ENCODE measurements at regions not wholly inside any gene's neighbourhood (a gene's known extent, or its start where the extent isn't known, plus 50 kb on each side); places are given as distances from the start of the nearest gene placed in this dataset.

- no peaks in the 10 kb centered on the region for H3K36me3 ChIP-seq (ENCODE audit: control insufficient read depth, insufficient read depth, low read length)
- H3K9me3 ChIP-seq (ENCODE audit: control insufficient read depth, insufficient read depth, low read length), result no peaks in the 10 kb centered on the region
- no peak overlapping the region for H3K27ac ChIP-seq (ENCODE audit: low read depth, low read length)
- DNase-seq (ENCODE audit: low read depth in 4 of 6, low spot score in 6 of 6), result no peak
- no peak overlapping the region for H3K4me3 ChIP-seq (ENCODE audit: low read depth, low read length)
- no CpG with 5 or more reads among the region's 1 CpG for WGBS (ENCODE audit: insufficient coverage)
- no peaks in the 10 kb centered on the region for H3K4me1 ChIP-seq (ENCODE audit: control insufficient read depth, insufficient read depth, low read length)
- H3K27me3 ChIP-seq (ENCODE audit: control insufficient read depth, insufficient read depth, low read length), result no peaks in the 10 kb centered on the region
Observed at GRCh38 chr5:8590959-8591358, 722.0 kb downstream of the MTRR start.

- H3K4me1 ChIP-seq (ENCODE audit: control insufficient read depth, insufficient read depth, low read length), result no peaks in the 10 kb centered on the region
- H3K36me3 ChIP-seq (ENCODE audit: control insufficient read depth, insufficient read depth, low read length), result no peaks in the 10 kb centered on the region
- no peaks in the 10 kb centered on the region for H3K27me3 ChIP-seq (ENCODE audit: control insufficient read depth, insufficient read depth, low read length)
- DNase-seq (ENCODE audit: low read depth in 4 of 6, low spot score in 6 of 6), result no peak
- no CpG with 5 or more reads among the region's 3 CpGs for WGBS (ENCODE audit: insufficient coverage)
- H3K4me3 ChIP-seq (ENCODE audit: low read depth, low read length), result no peak overlapping the region
- no peak overlapping the region for H3K27ac ChIP-seq (ENCODE audit: low read depth, low read length)
- H3K9me3 ChIP-seq (ENCODE audit: control insufficient read depth, insufficient read depth, low read length), result no peaks in the 10 kb centered on the region
Observed at GRCh38 chr5:8598356-8598755, 729.4 kb downstream of the MTRR start.

DNA sequence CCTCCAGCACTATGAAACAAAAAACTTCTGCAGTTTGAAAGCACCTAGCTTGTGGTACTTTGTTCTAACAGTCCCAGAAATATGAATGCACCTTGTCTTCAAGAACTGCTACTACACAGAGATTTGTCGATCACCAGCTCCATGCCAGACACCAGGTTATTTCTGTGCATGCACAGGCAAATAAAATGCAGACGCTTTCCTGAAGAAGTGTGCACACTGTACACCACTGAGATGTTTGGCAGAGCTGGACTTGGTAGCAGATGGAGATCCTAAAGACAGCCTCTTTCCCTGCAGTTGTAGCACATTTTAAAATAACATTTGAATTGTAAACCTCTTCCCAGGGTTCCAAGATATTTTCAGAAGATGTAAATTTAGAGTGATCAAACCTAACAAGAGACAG lies 730.0 kb downstream of the MTRR start:
- no peaks in the 10 kb centered on the region for H3K4me1 ChIP-seq (ENCODE audit: control insufficient read depth, insufficient read depth, low read length)
- DNase-seq (ENCODE audit: low read depth in 4 of 6, low spot score in 6 of 6), result peak in 2 of 6 donors; percentile 34 to 85
- no peaks in the 10 kb centered on the region for H3K27me3 ChIP-seq (ENCODE audit: control insufficient read depth, insufficient read depth, low read length)
- H3K4me3 ChIP-seq (ENCODE audit: low read depth, low read length), result no peak overlapping the region
- no peaks in the 10 kb centered on the region for H3K36me3 ChIP-seq (ENCODE audit: control insufficient read depth, insufficient read depth, low read length)
- no peak overlapping the region for H3K27ac ChIP-seq (ENCODE audit: low read depth, low read length)
- H3K9me3 ChIP-seq (ENCODE audit: control insufficient read depth, insufficient read depth, low read length), result no peaks in the 10 kb centered on the region
- 71% methylated on average over 2 of the region's 2 CpGs for WGBS (ENCODE audit: insufficient coverage)

DNA sequence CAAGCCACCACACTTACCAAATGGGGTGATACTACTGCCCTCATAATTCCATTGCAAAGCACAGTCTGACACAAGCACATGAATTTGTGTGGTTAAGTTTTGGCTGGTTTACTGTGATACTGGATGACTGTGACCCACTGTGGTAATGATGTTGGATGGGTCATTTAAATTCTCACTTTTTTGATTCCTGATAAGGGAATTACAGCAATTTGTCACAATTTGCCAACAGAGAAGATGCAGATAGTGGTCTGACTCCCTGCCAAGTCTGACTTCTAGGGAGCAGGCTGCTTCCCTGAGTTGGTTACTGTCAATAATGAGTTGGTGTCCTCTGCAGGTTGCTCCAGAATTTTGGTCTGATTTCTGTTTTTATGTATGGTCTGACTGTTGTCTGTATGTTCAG lies 731.9 kb downstream of the MTRR start:
- no peak for DNase-seq (ENCODE audit: low read depth in 4 of 6, low spot score in 6 of 6)
- no peaks in the 10 kb centered on the region for H3K36me3 ChIP-seq (ENCODE audit: control insufficient read depth, insufficient read depth, low read length)
- no peak overlapping the region for H3K4me3 ChIP-seq (ENCODE audit: low read depth, low read length)
- H3K27me3 ChIP-seq (ENCODE audit: control insufficient read depth, insufficient read depth, low read length), result no peaks in the 10 kb centered on the region
- H3K4me1 ChIP-seq (ENCODE audit: control insufficient read depth, insufficient read depth, low read length), result no peaks in the 10 kb centered on the region
- no peaks in the 10 kb centered on the region for H3K9me3 ChIP-seq (ENCODE audit: control insufficient read depth, insufficient read depth, low read length)
- no peak overlapping the region for H3K27ac ChIP-seq (ENCODE audit: low read depth, low read length)

DNA sequence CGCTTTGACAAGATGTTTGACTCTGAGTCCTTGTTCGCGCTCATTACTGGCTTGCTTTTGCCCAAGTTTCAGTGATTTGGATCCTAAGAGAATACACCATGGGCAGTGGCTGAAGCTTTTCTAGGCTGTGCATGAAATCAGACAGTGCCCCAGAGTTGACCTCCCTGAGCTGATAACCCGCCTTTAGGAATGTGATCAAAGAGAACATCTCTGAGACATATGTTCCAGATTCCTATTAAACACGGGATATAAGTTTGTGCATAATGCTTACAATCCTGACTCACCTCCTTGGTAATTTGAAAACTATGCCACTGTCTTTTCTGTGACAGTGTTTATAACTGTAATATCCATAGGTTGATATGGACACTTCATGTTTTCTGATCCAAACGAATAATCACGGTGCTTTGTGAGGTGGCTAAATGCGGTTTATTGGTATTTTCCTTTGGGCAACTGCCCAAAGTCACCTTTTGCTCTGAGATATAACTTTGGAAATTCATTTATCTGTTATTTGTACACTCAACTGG lies 732.9 kb downstream of the MTRR start:
- H3K4me3 ChIP-seq (ENCODE audit: low read depth, low read length), result no peak overlapping the region
- 93% methylated on average over 6 of the region's 8 CpGs for WGBS (ENCODE audit: insufficient coverage)
- H3K27ac ChIP-seq (ENCODE audit: low read depth, low read length), result no peak overlapping the region
- H3K9me3 ChIP-seq (ENCODE audit: control insufficient read depth, insufficient read depth, low read length), result no peaks in the 10 kb centered on the region
- no peaks in the 10 kb centered on the region for H3K27me3 ChIP-seq (ENCODE audit: control insufficient read depth, insufficient read depth, low read length)
- no peaks in the 10 kb centered on the region for H3K4me1 ChIP-seq (ENCODE audit: control insufficient read depth, insufficient read depth, low read length)
- DNase-seq (ENCODE audit: low read depth in 4 of 6, low spot score in 6 of 6), result no peak
- no peaks in the 10 kb centered on the region for H3K36me3 ChIP-seq (ENCODE audit: control insufficient read depth, insufficient read depth, low read length)

DNA sequence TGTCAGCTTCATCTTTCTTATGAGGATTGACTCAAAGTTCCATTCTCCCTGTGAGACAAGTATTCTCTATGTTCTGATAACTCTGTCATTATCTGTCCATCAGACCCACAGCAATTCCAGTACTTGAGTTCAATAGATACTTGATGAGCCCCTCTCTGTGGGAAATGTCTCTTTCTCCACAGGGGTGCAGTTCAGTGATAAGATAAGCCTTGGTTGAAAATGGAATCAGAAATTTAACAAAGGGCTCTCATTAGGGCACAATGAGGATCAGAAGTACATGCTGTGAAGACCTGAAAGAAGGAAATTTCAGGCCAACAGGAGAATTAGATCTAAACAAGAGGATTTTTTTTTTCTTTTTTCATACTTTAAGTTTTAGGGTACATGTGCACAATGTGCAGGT lies 737.3 kb downstream of the MTRR start:
- H3K4me1 ChIP-seq (ENCODE audit: control insufficient read depth, insufficient read depth, low read length), result no peaks in the 10 kb centered on the region
- no peaks in the 10 kb centered on the region for H3K9me3 ChIP-seq (ENCODE audit: control insufficient read depth, insufficient read depth, low read length)
- DNase-seq (ENCODE audit: low read depth in 4 of 6, low spot score in 6 of 6), result no peak
- H3K27me3 ChIP-seq (ENCODE audit: control insufficient read depth, insufficient read depth, low read length), result no peaks in the 10 kb centered on the region
- no peak overlapping the region for H3K27ac ChIP-seq (ENCODE audit: low read depth, low read length)
- no peak overlapping the region for H3K4me3 ChIP-seq (ENCODE audit: low read depth, low read length)
- no peaks in the 10 kb centered on the region for H3K36me3 ChIP-seq (ENCODE audit: control insufficient read depth, insufficient read depth, low read length)

- H3K27me3 ChIP-seq (ENCODE audit: control insufficient read depth, insufficient read depth, low read length), result no peaks in the 10 kb centered on the region
- H3K4me1 ChIP-seq (ENCODE audit: control insufficient read depth, insufficient read depth, low read length), result no peaks in the 10 kb centered on the region
Observed at GRCh38 chr5:8611067-8611466, 742.1 kb downstream of the MTRR start.

DNA sequence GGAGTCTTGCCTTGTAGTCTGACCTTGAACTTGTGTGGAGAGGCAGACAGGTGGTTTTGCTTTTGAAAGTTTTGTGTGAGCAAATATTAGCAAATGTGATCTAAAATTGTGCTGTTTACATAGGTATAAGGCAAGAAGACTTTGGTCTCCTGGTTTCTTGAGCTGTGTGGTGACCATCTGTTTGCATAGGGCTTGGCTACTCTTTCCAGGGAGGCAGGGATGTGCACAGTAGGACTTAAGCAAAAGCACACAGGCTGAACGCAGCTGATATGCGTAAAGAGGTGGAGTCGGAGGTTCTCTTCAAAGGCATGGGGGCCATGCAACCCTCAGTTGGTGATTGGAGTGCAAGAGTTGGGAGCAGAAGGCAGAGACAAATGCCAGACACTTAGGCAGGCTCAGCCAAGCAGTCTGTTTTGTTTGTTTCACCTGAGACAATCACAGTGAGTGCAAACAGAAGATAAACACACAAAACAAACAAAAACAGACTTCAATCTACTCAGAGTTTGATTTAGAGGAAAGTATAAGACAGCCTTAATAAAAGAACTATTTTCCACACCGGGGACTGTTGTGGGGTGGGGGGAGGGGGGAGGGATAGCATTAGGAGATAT lies 744.2 kb downstream of the MTRR start:
- Histone ChIP-seq H3K27ac (ENCODE audit: low read depth, low read length) (no peak overlapping the region), H3K27me3 (ENCODE audit: control insufficient read depth, insufficient read depth, low read length) (no peaks in the 10 kb centered on the region), H3K36me3 (ENCODE audit: control insufficient read depth, insufficient read depth, low read length) (no peaks in the 10 kb centered on the region), H3K4me1 (ENCODE audit: control insufficient read depth, insufficient read depth, low read length) (no peaks in the 10 kb centered on the region), H3K9me3 (ENCODE audit: control insufficient read depth, insufficient read depth, low read length) (no peaks in the 10 kb centered on the region), H3K4me3 (ENCODE audit: low read depth, low read length) (no peak overlapping the region)
- WGBS (ENCODE audit: insufficient coverage), result 88% methylated on average over 3 of the region's 4 CpGs
- no peak for DNase-seq (ENCODE audit: low read depth in 4 of 6, low spot score in 6 of 6)

More at GRCh38 chr5:8611067-8611466, 742.1 kb downstream of the MTRR start:
- Histone ChIP-seq H3K36me3 (ENCODE audit: control insufficient read depth, insufficient read depth, low read length) (no peaks in the 10 kb centered on the region), H3K9me3 (ENCODE audit: control insufficient read depth, insufficient read depth, low read length) (no peaks in the 10 kb centered on the region), H3K27ac (ENCODE audit: low read depth, low read length) (no peak overlapping the region), H3K4me3 (ENCODE audit: low read depth, low read length) (no peak overlapping the region)
- DNase-seq (ENCODE audit: low read depth in 4 of 6, low spot score in 6 of 6), result no peak
- no CpG with 5 or more reads among the region's 3 CpGs for WGBS (ENCODE audit: insufficient coverage)

DNA sequence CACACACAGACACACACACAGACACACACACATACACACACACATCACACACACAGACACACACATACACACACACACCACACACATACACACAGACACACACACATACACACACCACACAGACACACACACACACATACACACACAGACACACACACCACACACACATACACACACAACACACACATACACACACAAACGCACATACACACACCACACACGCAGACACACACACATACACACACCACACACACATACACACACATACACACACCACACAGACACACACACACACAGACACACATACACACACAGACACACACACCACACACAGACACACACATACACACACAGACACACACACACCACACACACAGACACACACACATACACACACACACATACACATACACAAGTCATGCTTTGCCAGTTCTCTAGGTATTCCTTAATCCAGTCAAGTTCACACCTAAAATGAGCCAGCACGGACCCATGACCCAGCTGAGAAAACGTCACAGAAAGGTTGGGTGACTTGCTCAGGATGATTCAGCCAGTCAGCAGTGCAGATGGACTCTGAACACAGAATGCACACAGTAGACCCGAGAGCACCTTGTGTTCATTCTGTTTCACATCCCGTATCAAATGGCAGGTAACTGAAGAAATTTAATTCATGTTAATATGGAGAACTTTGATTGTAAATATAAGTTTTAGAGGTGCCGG lies 746.4 kb downstream of the MTRR start:
- no peaks in the 10 kb centered on the region for H3K36me3 ChIP-seq (ENCODE audit: control insufficient read depth, insufficient read depth, low read length)
- H3K27me3 ChIP-seq (ENCODE audit: control insufficient read depth, insufficient read depth, low read length), result no peaks in the 10 kb centered on the region
- H3K4me3 ChIP-seq (ENCODE audit: low read depth, low read length), result no peak overlapping the region
- no peak for DNase-seq (ENCODE audit: low read depth in 4 of 6, low spot score in 6 of 6)
- WGBS (ENCODE audit: insufficient coverage), result 87% methylated on average over 5 of the region's 7 CpGs
- H3K9me3 ChIP-seq (ENCODE audit: control insufficient read depth, insufficient read depth, low read length), result no peaks in the 10 kb centered on the region
- H3K27ac ChIP-seq (ENCODE audit: low read depth, low read length), result no peak overlapping the region
- no peaks in the 10 kb centered on the region for H3K4me1 ChIP-seq (ENCODE audit: control insufficient read depth, insufficient read depth, low read length)

DNA sequence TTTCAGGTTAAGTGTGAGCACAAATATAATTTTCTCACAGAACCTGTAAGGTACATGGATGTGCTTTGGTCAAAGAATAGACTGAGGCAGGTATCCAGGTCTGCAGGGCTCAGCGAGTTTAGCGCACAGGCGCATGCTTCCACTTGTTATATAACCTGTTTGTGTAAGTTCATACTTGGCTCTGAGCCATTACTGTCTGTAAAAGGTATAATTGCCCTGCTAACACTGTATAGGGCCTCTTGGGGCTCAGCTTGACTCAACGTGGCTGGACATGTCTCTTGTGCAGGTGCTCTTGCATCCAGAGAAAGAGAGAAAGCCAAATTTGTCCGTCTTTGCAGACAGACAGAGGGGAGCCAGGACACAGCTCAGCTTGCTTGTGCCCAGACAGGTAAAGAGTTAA lies 759.6 kb downstream of the MTRR start:
- DNase-seq (ENCODE audit: low read depth in 4 of 6, low spot score in 6 of 6), result no peak
- WGBS (ENCODE audit: insufficient coverage), result 83% methylated on average over 5 of the region's 5 CpGs

More for the DNA sequence above, 759.6 kb downstream of the MTRR start:
- H3K4me1 ChIP-seq (ENCODE audit: control insufficient read depth, insufficient read depth, low read length), result no peaks in the 10 kb centered on the region
- H3K27ac ChIP-seq (ENCODE audit: low read depth, low read length), result no peak overlapping the region
- H3K27me3 ChIP-seq (ENCODE audit: control insufficient read depth, insufficient read depth, low read length), result no peaks in the 10 kb centered on the region
- no peaks in the 10 kb centered on the region for H3K9me3 ChIP-seq (ENCODE audit: control insufficient read depth, insufficient read depth, low read length)
- no peak overlapping the region for H3K4me3 ChIP-seq (ENCODE audit: low read depth, low read length)
- H3K36me3 ChIP-seq (ENCODE audit: control insufficient read depth, insufficient read depth, low read length), result no peaks in the 10 kb centered on the region

Measured in spinal cord (tissue), 9 donors.